ENCODE measurements at regions not wholly inside any gene's neighbourhood (a gene's known extent, or its start where the extent isn't known, plus 50 kb on each side); places are given as distances from the start of the nearest gene placed in this dataset.
"Not testable (repeated sequence)": the region's sequence is repeated elsewhere in the genome, so short reads cannot be mapped to it uniquely, and the experiment has no call there.

GRCh38 chr15:79608066-79608864 lies 176.1 kb downstream of the MINAR1 start:
- no peak for TF ChIP-seq CTCF (IDR thresholded peaks at IDR 0.05; ENCODE audit: control insufficient read depth, insufficient read depth, low read depth, low read length, missing control alignments)
- no peak for DNase-seq (ENCODE audit: low read depth)

GRCh38 chr15:79609506-79609905 lies 177.4 kb downstream of the MINAR1 start:
- no peak for TF ChIP-seq CTCF (IDR thresholded peaks at IDR 0.05; ENCODE audit: control insufficient read depth, insufficient read depth, low read depth, low read length, missing control alignments)
- H3K4me3 ChIP-seq (ENCODE audit: control insufficient read depth, low read depth, low read length), result no peak overlapping the region

More at GRCh38 chr15:79608066-79608864, 176.1 kb downstream of the MINAR1 start:
- H3K4me3 ChIP-seq (ENCODE audit: control insufficient read depth, low read depth, low read length), result no peak overlapping the region

GRCh38 chr15:79610021-79610420 lies 177.9 kb downstream of the MINAR1 start:
- TF ChIP-seq CTCF (IDR thresholded peaks at IDR 0.05; ENCODE audit: control insufficient read depth, insufficient read depth, low read depth, low read length, missing control alignments), result no peak
- no peak overlapping the region for H3K4me3 ChIP-seq (ENCODE audit: control insufficient read depth, low read depth, low read length)

More at GRCh38 chr15:79609506-79609905, 177.4 kb downstream of the MINAR1 start:
- no peak for DNase-seq (ENCODE audit: low read depth)

GRCh38 chr15:79615754-79616153 lies 183.6 kb downstream of the MINAR1 start:
- no peak overlapping the region for H3K4me3 ChIP-seq (ENCODE audit: control insufficient read depth, low read depth, low read length)
- no peak for DNase-seq (ENCODE audit: low read depth)
- TF ChIP-seq CTCF (IDR thresholded peaks at IDR 0.05; ENCODE audit: control insufficient read depth, insufficient read depth, low read depth, low read length, missing control alignments), result no peak

More at GRCh38 chr15:79610021-79610420, 177.9 kb downstream of the MINAR1 start:
- DNase-seq (ENCODE audit: low read depth), result no peak

- H3K4me3 ChIP-seq (ENCODE audit: control insufficient read depth, low read depth, low read length), result no peak overlapping the region
- DNase-seq (ENCODE audit: low read depth), result no peak
- TF ChIP-seq CTCF (IDR thresholded peaks at IDR 0.05; ENCODE audit: control insufficient read depth, insufficient read depth, low read depth, low read length, missing control alignments), result no peak
These were observed 184.9 kb downstream of the MINAR1 start for GRCh38 chr15:79617071-79617470.

- TF ChIP-seq CTCF (IDR thresholded peaks at IDR 0.05; ENCODE audit: control insufficient read depth, insufficient read depth, low read depth, low read length, missing control alignments), result no peak
- no peak overlapping the region for H3K4me3 ChIP-seq (ENCODE audit: control insufficient read depth, low read depth, low read length)
- no peak for DNase-seq (ENCODE audit: low read depth)
These were observed 188.1 kb downstream of the MINAR1 start for GRCh38 chr15:79620112-79620857.

- DNase-seq (ENCODE audit: low read depth), result not testable (repeated sequence)
These were observed 189.7 kb downstream of the MINAR1 start for GRCh38 chr15:79621805-79622204.

More at GRCh38 chr15:79621805-79622204, 189.7 kb downstream of the MINAR1 start:
- H3K4me3 ChIP-seq (ENCODE audit: control insufficient read depth, low read depth, low read length), result not testable (repeated sequence)
